ENCODE measurements at regions not wholly inside any gene's neighbourhood (a gene's known extent, or its start where the extent isn't known, plus 50 kb on each side); places are given as distances from the start of the nearest gene placed in this dataset.
"Not testable (repeated sequence)": the region's sequence is repeated elsewhere in the genome, so short reads cannot be mapped to it uniquely, and the experiment has no call there.

DNA sequence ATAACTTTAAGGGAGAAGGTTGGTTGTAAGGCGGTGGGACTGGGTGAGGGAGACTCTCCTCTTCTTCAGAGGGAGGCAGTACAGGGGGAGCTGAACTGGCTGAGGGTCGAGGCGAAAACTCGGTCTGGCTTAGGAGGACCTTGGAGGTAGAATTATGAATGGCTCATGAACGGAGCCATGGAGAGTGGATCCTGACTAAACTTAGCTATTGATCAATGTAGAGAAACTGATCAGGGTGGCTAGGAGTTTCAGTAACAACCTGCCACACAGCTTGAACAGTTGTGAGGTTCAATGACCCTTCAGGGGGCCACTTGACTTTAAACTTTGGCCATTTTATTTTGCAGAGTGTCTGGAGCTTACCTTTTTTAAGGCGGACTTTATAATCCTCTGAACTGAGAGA is 117.2 kb downstream of the UNC93B1 start:
- H3K36me3 Mint-ChIP-seq (ENCODE audit: low read depth); CTCF ChIA-PET; DNase-seq; POLR2A ChIA-PET; H3K9me3 Mint-ChIP-seq (ENCODE audit: insufficient read depth); H3K27ac Mint-ChIP-seq; H3K4me1 Mint-ChIP-seq (ENCODE audit: low read depth); H3K4me3 Mint-ChIP-seq; ATAC-seq: not testable (repeated sequence)
- H3K27me3 Mint-ChIP-seq (ENCODE audit: low read depth) = peaks cover 26% of the 10 kb centered on the region

DNA sequence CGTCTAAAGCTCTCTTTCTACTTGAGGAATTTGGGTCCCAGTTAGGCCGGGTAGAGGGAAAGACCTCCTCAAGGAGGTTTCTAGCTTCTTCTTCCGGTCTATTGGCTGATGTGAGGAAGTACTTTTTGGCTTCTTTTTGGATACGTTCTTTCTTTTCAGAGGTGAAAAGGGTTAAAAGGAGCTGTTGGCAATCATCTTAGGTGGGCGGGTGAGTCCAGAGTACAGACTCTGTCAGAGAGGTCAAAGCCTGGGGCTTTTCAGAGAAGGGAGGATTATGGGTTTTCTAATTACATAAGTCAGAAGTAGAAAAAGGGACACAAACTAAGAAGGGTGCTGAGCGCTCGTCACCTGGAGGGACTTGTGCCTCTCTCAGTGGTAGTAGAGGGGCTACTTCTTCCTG is 117.7 kb downstream of the UNC93B1 start:
- CTCF ChIA-PET; H3K27ac Mint-ChIP-seq; H3K4me3 Mint-ChIP-seq; H3K36me3 Mint-ChIP-seq (ENCODE audit: low read depth); DNase-seq; POLR2A ChIA-PET; H3K9me3 Mint-ChIP-seq (ENCODE audit: insufficient read depth); ATAC-seq; H3K4me1 Mint-ChIP-seq (ENCODE audit: low read depth): not testable (repeated sequence)
- peaks cover 26% of the 10 kb centered on the region for H3K27me3 Mint-ChIP-seq (ENCODE audit: low read depth)

DNA sequence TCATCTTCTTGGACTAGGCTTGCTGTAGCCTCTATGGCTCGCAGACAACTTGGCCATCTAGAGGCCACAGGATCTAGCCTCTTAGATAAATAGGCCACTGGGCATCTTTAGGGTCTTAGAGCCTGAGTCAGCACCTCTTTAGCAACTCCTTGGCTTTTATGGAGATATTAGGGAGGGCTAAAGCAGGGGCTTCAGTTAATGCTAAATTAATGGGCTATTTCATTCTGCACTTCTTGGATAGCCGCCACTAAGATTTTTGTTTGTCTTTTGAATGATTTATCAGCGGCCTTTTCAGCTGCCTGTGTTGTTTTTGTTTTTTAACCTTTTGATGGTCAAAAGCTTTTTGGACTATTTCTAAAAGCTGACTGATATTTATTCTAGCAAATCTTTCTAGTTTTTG is 118.3 kb downstream of the UNC93B1 start:
- Mint-ChIP-seq H3K27me3 (ENCODE audit: low read depth) (peaks cover 26% of the 10 kb centered on the region), H3K4me1 (ENCODE audit: low read depth) (peaks cover 11% of the 10 kb centered on the region)
- DNase-seq; H3K36me3 Mint-ChIP-seq (ENCODE audit: low read depth); POLR2A ChIA-PET; ATAC-seq; CTCF ChIA-PET; H3K27ac Mint-ChIP-seq; H3K9me3 Mint-ChIP-seq (ENCODE audit: insufficient read depth); H3K4me3 Mint-ChIP-seq: not testable (repeated sequence)

DNA sequence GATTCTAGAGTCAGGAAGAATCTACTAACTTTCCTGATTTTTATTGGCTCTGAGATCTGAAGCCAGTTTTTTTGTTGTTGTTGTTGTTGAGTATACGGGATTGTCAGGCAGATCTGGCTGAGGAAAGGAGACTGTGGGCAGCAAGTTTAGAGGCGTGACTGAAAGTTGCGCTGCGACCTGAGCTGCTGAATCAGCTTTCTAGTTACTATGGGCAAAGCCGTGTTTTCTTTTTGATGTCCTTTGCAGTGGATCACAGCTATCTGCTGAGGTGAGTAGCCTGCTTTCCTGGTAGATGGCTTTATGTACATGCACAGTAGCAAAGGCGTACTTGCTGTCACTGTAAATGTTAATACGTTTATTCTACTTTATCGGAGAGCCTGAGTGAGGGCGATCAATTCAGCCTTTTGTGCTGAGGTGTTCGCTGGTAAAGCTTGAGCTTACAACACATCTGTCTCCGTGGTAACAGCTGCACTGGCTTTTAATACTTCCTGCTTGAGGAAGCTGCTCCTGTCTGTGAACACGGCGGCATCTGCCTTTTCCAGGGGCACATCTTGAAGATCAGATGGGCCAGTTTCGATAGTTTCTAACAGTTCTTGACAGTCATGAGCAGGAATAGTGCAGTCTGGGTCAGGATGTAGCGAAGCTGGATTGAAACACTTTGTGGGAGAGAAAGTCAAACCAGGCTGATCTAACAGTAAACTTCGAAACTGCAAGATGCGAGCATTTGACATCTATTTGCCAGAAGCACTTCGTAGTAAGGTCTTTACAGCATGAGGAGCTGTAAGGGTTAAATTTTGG is 118.9 kb downstream of the UNC93B1 start:
- peak overlapping the region; percentile 39 for H3K4me3 Mint-ChIP-seq
- POLR2A ChIA-PET = interaction anchor here (0.6 kb wide), 1 partner anchor 227 kb away, joined by 3 read pairs; no protein-coding TSS in a partner anchor
- H3K27me3 Mint-ChIP-seq (ENCODE audit: low read depth) = peaks cover 26% of the 10 kb centered on the region
- not testable (repeated sequence) for H3K9me3 Mint-ChIP-seq (ENCODE audit: insufficient read depth); DNase-seq; H3K36me3 Mint-ChIP-seq (ENCODE audit: low read depth); ATAC-seq
- H3K4me1 Mint-ChIP-seq (ENCODE audit: low read depth) = peaks cover 11% of the 10 kb centered on the region
- peak overlapping the region; percentile 56 for H3K27ac Mint-ChIP-seq
- CTCF ChIA-PET = interaction anchor here (1.0 kb wide), 1 partner anchor 70 kb away, joined by 4 read pairs; no protein-coding TSS in a partner anchor

DNA sequence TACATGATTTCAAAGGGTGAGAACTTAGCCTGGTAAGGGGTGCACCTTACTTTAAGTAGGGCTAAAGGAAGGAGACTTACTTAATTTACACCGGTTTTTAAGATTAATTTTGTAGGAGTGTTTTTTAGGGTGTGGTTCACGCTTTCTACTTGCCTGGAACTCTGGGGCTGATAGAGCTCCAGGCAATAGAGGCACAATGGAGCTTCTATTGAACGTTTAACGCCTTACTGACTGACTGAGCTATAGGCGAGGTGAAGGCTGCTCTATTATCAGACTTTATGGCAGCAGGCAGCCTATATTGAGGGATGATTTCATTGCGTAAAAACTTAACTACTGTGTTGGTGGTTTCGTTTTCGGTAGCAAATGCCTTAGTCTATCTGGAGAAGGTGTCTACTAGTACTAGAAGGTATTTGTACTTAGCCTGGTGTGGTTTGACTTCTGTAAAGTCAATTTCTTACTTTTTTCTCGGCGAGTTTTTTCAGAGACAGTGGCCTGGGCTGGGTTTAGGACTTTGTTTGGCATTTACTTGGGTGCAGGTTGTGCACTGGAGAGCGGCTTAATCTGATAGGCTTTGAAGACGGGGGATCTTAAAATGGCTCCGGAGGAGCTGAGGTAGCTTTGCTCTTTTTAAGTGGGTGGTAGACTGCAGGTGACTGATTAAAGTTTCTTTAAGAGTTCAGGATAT is 119.7 kb downstream of the UNC93B1 start:
- ATAC-seq; DNase-seq; H3K9me3 Mint-ChIP-seq (ENCODE audit: insufficient read depth); H3K36me3 Mint-ChIP-seq (ENCODE audit: low read depth); POLR2A ChIA-PET: not testable (repeated sequence)
- Mint-ChIP-seq H3K27ac (peak overlapping the region; percentile 56), H3K4me3 (peak overlapping the region; percentile 39), H3K27me3 (ENCODE audit: low read depth) (peaks cover 26% of the 10 kb centered on the region), H3K4me1 (ENCODE audit: low read depth) (peaks cover 11% of the 10 kb centered on the region)
- CTCF ChIA-PET = interaction anchor here (1.0 kb wide), 1 partner anchor 71 kb away, joined by 4 read pairs; no protein-coding TSS in a partner anchor

DNA sequence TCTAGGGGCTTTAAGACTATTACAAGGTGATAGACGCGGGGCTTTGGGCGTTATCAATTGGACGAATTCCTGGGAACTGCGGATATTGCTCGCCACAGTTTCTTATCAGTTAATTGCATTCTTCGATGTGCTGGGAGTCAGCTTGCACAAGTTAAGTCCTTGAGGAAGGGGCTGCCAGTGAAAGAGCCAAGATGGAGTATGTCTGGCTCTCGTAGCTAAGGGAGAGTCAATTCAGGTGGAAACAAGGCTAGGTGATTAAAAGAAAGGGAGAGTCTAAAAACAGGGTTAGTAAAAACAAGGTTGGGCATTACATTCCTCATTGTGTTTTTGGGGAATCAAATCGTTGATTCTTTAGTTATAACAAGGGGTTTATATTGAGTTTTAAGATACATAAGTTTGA is 121.6 kb downstream of the UNC93B1 start:
- H3K9me3 Mint-ChIP-seq (ENCODE audit: insufficient read depth); H3K36me3 Mint-ChIP-seq (ENCODE audit: low read depth); ATAC-seq; CTCF ChIA-PET; POLR2A ChIA-PET; DNase-seq; H3K27ac Mint-ChIP-seq; H3K4me3 Mint-ChIP-seq: not testable (repeated sequence)
- H3K27me3 Mint-ChIP-seq (ENCODE audit: low read depth) = peaks cover 20% of the 10 kb centered on the region
- H3K4me1 Mint-ChIP-seq (ENCODE audit: low read depth) = peaks cover 11% of the 10 kb centered on the region

DNA sequence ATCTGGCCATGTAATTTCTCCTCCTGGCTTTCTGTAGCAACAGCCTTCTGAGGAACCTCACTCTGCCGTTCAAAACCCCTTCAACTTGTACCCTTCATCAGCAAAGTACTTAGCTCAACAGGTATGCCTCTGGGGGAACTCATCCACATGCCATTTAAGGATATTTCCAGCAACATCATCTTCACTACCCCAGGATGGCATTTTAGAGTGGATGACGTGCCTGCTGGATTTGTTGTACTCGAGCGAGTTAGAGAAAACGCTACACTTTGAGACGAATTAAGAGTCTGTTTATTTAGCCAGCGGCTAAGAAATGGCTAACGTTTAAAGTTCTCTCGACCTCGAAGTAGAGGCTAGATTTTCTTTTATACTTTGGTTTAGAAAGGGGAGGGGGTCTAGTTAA is 122.1 kb downstream of the UNC93B1 start:
- peaks cover 11% of the 10 kb centered on the region for H3K4me1 Mint-ChIP-seq (ENCODE audit: low read depth)
- DNase-seq; H3K9me3 Mint-ChIP-seq (ENCODE audit: insufficient read depth); POLR2A ChIA-PET; CTCF ChIA-PET; H3K4me3 Mint-ChIP-seq; H3K27ac Mint-ChIP-seq; H3K36me3 Mint-ChIP-seq (ENCODE audit: low read depth); ATAC-seq: not testable (repeated sequence)
- H3K27me3 Mint-ChIP-seq (ENCODE audit: low read depth) = peaks cover 19% of the 10 kb centered on the region

DNA sequence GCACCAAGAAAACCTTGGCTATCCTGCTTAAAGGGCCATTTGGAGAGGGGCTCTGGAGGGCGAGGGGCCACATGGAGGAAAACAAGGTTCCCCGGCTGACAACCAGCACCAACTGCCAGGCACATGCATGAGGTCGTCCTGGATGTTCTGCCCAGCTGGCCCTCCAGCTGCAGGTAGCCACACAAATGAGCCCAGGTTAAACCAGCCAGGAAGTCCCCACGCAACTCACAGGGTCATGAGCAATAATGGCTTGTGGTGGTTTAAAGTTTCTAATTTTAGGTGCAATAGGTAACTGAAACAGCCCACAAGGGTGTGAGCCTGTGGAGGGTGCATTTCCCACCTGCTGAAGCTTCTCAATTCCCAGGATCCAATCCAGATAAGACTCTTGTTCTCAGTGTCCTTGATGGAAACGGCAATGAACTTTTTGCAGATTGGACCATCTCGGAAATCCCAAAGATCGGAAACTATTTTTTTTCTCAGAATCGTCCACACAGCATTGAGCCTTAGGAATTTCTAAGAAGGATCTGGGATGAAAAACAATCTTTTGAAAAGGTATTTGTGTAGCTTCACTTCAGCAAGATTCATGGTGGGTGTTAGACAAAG is 123.2 kb downstream of the UNC93B1 start:
- H3K36me3 Mint-ChIP-seq (ENCODE audit: low read depth); CTCF ChIA-PET; H3K9me3 Mint-ChIP-seq (ENCODE audit: insufficient read depth); H3K27ac Mint-ChIP-seq; DNase-seq; ATAC-seq; POLR2A ChIA-PET; H3K4me3 Mint-ChIP-seq: not testable (repeated sequence)
- peaks cover 18% of the 10 kb centered on the region for H3K27me3 Mint-ChIP-seq (ENCODE audit: low read depth)
- H3K4me1 Mint-ChIP-seq (ENCODE audit: low read depth) = peaks cover 11% of the 10 kb centered on the region

DNA sequence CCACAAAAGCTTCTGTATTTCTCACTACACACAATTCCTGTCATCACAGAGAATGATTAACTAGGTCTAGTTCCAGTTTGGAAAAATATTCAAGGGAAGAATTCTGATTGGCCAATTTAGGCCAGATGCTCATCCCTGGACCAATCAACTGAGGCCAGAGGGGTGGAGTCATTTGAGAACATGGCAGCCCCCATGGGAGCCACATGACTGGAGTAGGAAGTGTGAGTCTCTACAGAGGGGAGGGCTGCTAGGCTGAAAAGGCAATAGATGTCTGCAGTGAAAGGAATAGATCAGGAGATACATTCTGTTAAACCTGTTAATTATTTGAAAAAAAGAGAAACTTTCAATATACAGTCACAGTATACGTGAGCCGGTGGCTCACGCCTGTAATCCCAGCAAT is 125.2 kb downstream of the UNC93B1 start:
- CTCF ChIA-PET; H3K36me3 Mint-ChIP-seq (ENCODE audit: low read depth); POLR2A ChIA-PET; H3K27ac Mint-ChIP-seq; H3K9me3 Mint-ChIP-seq (ENCODE audit: insufficient read depth); DNase-seq; H3K4me3 Mint-ChIP-seq; H3K4me1 Mint-ChIP-seq (ENCODE audit: low read depth); ATAC-seq: not testable (repeated sequence)
- H3K27me3 Mint-ChIP-seq (ENCODE audit: low read depth) = peaks cover 12% of the 10 kb centered on the region

DNA sequence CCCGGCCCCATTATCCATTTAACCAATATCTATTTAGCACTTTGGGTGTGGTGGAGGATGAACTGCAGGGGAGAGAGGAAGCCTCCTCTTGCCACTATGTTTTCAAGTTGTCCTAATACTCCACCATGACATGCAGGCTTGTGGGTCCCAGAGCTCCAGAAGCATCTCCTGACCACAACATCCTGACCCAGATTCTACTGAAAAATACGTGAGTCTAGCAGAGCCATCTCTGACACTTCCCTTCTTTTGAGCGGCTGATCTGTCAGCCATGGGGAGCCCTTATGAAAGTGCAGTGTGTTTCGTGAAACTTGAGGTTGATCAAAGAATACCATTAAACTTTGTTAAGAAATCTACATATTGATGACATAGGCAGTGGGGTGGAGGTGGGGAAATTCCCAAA is 126.6 kb downstream of the UNC93B1 start:
- DNase-seq; H3K4me1 Mint-ChIP-seq (ENCODE audit: low read depth); H3K36me3 Mint-ChIP-seq (ENCODE audit: low read depth); H3K27ac Mint-ChIP-seq; CTCF ChIA-PET; H3K4me3 Mint-ChIP-seq; H3K9me3 Mint-ChIP-seq (ENCODE audit: insufficient read depth); H3K27me3 Mint-ChIP-seq (ENCODE audit: low read depth); ATAC-seq; POLR2A ChIA-PET: not testable (repeated sequence)

DNA sequence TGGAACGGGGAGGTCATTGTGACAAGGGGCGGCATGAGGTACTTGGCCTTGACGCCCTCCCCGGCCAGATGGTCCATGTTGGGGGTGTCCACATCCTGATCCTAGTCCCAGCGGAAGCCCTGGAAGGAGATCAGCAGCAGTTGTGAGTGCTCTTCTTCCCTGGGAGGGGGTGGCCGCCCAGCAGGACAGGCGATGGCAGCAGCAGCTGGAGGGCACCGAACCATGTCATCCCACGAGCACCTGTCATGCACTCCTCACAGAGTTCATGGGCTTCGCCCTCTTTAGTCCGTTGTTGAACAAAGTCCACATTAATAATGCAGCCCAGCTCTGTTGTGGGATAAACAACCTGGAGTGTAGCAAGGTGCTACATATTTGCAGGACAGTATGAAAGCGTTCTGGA is 130.7 kb downstream of the UNC93B1 start:
- CTCF ChIA-PET; H3K4me3 Mint-ChIP-seq; DNase-seq; H3K27ac Mint-ChIP-seq; H3K36me3 Mint-ChIP-seq (ENCODE audit: low read depth); ATAC-seq; H3K9me3 Mint-ChIP-seq (ENCODE audit: insufficient read depth); H3K4me1 Mint-ChIP-seq (ENCODE audit: low read depth); POLR2A ChIA-PET: not testable (repeated sequence)
- H3K27me3 Mint-ChIP-seq (ENCODE audit: low read depth) = peaks cover 19% of the 10 kb centered on the region

DNA sequence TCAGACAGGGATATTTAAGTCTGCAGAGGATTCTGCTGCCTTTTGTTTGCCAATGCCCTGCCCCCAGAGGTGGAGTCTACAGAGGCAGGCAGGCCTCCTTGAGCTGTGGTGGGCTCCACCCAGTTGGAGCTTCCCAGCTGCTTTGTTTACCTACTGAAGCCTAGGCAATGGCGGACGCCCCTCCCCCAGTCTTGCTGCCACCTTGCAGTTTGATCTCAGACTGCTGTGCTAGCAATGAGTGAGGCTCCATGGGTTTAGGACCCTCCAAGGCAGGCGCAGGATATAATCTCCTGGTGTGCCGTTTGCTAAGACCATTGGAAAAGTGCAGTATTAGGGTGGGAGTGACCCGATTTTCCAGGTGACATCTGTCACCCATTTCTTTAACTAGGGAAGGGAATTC is 132.7 kb downstream of the UNC93B1 start:
- H3K27ac Mint-ChIP-seq; DNase-seq; POLR2A ChIA-PET; CTCF ChIA-PET; H3K9me3 Mint-ChIP-seq (ENCODE audit: insufficient read depth); H3K4me3 Mint-ChIP-seq; H3K36me3 Mint-ChIP-seq (ENCODE audit: low read depth); H3K4me1 Mint-ChIP-seq (ENCODE audit: low read depth); ATAC-seq: not testable (repeated sequence)
- peaks cover 27% of the 10 kb centered on the region for H3K27me3 Mint-ChIP-seq (ENCODE audit: low read depth)

All from activated CD8-positive, alpha-beta T cell treated with anti-CD3 and anti-CD28 coated beads, Interleukin-2, amount 10 ng/mL, durations not matched to agents 7 days and 5 days (primary cell).